Neuronal stem cell (in vitro differentiated cells): ENCODE measurements at regions not wholly inside any gene's neighbourhood (a gene's known extent, or its start where the extent isn't known, plus 50 kb on each side); places are given as distances from the start of the nearest gene placed in this dataset.

Experiments
- DNase-seq: peaks from one replicate; pipeline ENCODE4 v3.0.0-alpha.2; 2013; ENCODE audit warnings: low spot score
- H2AFZ ChIP-seq: one replicate; pipeline ENCODE4 v1.6.1; 2013; ENCODE audit warnings: mild to moderate bottlenecking, low read length, inconsistent platforms
- H2AK5ac ChIP-seq: 2 replicates; pipeline ENCODE4 v1.6.1; 2013; ENCODE audit warnings: low read depth, mild to moderate bottlenecking, inconsistent platforms, low read length, moderate library complexity, mixed read lengths
- H2BK120ac ChIP-seq: 2 replicates; pipeline ENCODE4 v1.6.1; 2013; ENCODE audit warnings: low read depth, mild to moderate bottlenecking, inconsistent platforms, low read length, moderate library complexity, mixed read lengths
- H2BK12ac ChIP-seq: one replicate; pipeline ENCODE4 v1.6.1; 2013; ENCODE audit warnings: low read length, inconsistent platforms
- H2BK15ac ChIP-seq: 2 replicates; pipeline ENCODE4 v1.6.1; 2013; ENCODE audit warnings: mild to moderate bottlenecking, low read length, inconsistent platforms, mixed read lengths
- H2BK5ac ChIP-seq: one replicate; pipeline ENCODE4 v1.6.1; 2013; ENCODE audit warnings: inconsistent platforms, mild to moderate bottlenecking, low read length, moderate library complexity
- H3K14ac ChIP-seq: one replicate; pipeline ENCODE4 v1.6.1; 2013; ENCODE audit warnings: low read length, inconsistent platforms
- H3K18ac ChIP-seq: 2 replicates; pipeline ENCODE4 v1.6.1; 2013; ENCODE audit warnings: low read length, inconsistent platforms
- H3K23ac ChIP-seq: 2 replicates; pipeline ENCODE4 v1.6.1; 2013; ENCODE audit warnings: low read depth, mild to moderate bottlenecking, mixed read lengths, low read length, inconsistent platforms; ENCODE audit not compliant: poor library complexity
- H3K27ac ChIP-seq: replicated peaks from 3 replicates; pipeline ENCODE4 v1.5.1; 2013; ENCODE audit warnings: low read length, inconsistent platforms
- H3K27me3 ChIP-seq, 3 experiments: 2 replicates each; pipeline ENCODE4 v1.6.1; 2013; ENCODE audit warnings: low read length in 3 of 3, mild to moderate bottlenecking in 2 of 3, inconsistent platforms in 1 of 3, low read depth in 1 of 3, mixed read lengths in 1 of 3, moderate library complexity in 1 of 3; ENCODE audit not compliant: control insufficient read depth in 3 of 3, insufficient read depth in 3 of 3
- H3K36me3 ChIP-seq, 2 donors: replicated peaks in 1 of 2; 2 replicates each; pipeline ENCODE4 v1.6.1; 2013; ENCODE audit warnings: low read length in 2 of 2; ENCODE audit not compliant: control insufficient read depth in 2 of 2, insufficient read depth in 2 of 2
- H3K4ac ChIP-seq: 2 replicates; pipeline ENCODE4 v1.6.1; 2013; ENCODE audit warnings: inconsistent platforms, mild to moderate bottlenecking, low read length, moderate library complexity
- H3K4me1 ChIP-seq, 2 donors: 1 replicate in 1 of 2; 2 replicates in 1 of 2; pipeline ENCODE4 v1.6.1; 2013; ENCODE audit warnings: low read length in 2 of 2, low read depth in 1 of 2; ENCODE audit not compliant: control insufficient read depth in 2 of 2, insufficient read depth in 1 of 2
- H3K4me2 ChIP-seq: one replicate; pipeline ENCODE4 v1.6.1; 2013; ENCODE audit warnings: mild to moderate bottlenecking, low read length, inconsistent platforms; ENCODE audit not compliant: insufficient read depth, poor library complexity, severe bottlenecking
- H3K4me3 ChIP-seq, 2 donors: 2 replicates each; pipeline ENCODE4 v1.5.1; 2013; ENCODE audit warnings: low read length in 2 of 2, mild to moderate bottlenecking in 2 of 2, inconsistent platforms in 1 of 2, moderate library complexity in 1 of 2
- H3K79me1 ChIP-seq: one replicate; pipeline ENCODE4 v1.6.1; 2013; ENCODE audit warnings: low read depth, mild to moderate bottlenecking, inconsistent platforms, low read length, moderate library complexity
- H3K9ac ChIP-seq: one replicate; pipeline ENCODE4 v1.6.1; 2013; ENCODE audit warnings: mild to moderate bottlenecking, low read depth, low read length, inconsistent platforms; ENCODE audit not compliant: poor library complexity
- H3K9me3 ChIP-seq, 2 donors: replicated peaks in 1 of 2; 2 replicates each; pipeline versions ENCODE3 to v1.6.1; 2013; ENCODE audit warnings: low read length in 2 of 2, mild to moderate bottlenecking in 2 of 2, inconsistent platforms in 1 of 2, low read depth in 1 of 2, mixed read lengths in 1 of 2, moderate library complexity in 1 of 2; ENCODE audit not compliant: control insufficient read depth in 2 of 2, insufficient read depth in 1 of 2
- H4K8ac ChIP-seq: one replicate; pipeline ENCODE4 v1.6.1; 2013; ENCODE audit warnings: low read depth, mild to moderate bottlenecking, inconsistent platforms, low read length, moderate library complexity
- H4K91ac ChIP-seq: one replicate; pipeline ENCODE4 v1.6.1; 2013; ENCODE audit warnings: low read length, low read depth, mild to moderate bottlenecking, inconsistent platforms; ENCODE audit not compliant: poor library complexity
- WGBS, 2 donors: extraction: QIAGEN DNeasy Blood & Tissue Kit; methylation state at CpG; one replicate each; pipeline ENCODE4 v1.1.7; 2013; ENCODE audit warnings: missing lambda C conversion rate in 2 of 2, mixed read lengths in 1 of 2; ENCODE audit not compliant: insufficient read length in 2 of 2, insufficient replicate concordance in 1 of 2; ENCODE audit errors: extremely low coverage in 2 of 2; 5-methylcytosine and 5-hydroxymethylcytosine counted together

- no peak overlapping the region for H2BK5ac ChIP-seq
- H3K4me2 ChIP-seq = no peak overlapping the region
- no peak for DNase-seq
- no peak overlapping the region for H2BK12ac ChIP-seq
- no peak overlapping the region for H3K27ac ChIP-seq
- H3K4me1 ChIP-seq = no peaks in the 10 kb centered on the region
- H4K8ac ChIP-seq = no peak overlapping the region
- no peaks in the 10 kb centered on the region for H3K79me1 ChIP-seq
- H3K9me3 ChIP-seq = peaks cover 0 to 2% of the 10 kb centered on the region in 2 donors
- no peak overlapping the region for H3K4ac ChIP-seq
- H3K27me3 ChIP-seq = no peaks in the 10 kb centered on the region
- H2AFZ ChIP-seq = no peak overlapping the region
- no peak overlapping the region for H3K9ac ChIP-seq
- no peak overlapping the region for H3K14ac ChIP-seq
- no peak overlapping the region for H3K4me3 ChIP-seq
- no peak overlapping the region for H2BK120ac ChIP-seq
- no peak overlapping the region for H3K23ac ChIP-seq
- no CpG with 5 or more reads among the region's 3 CpGs for WGBS, 2 donors
- no peak overlapping the region for H4K91ac ChIP-seq
- no peaks in the 10 kb centered on the region for H3K36me3 ChIP-seq
- no peak overlapping the region for H3K18ac ChIP-seq
- H2BK15ac ChIP-seq = no peak overlapping the region
- no peak overlapping the region for H2AK5ac ChIP-seq
Observed at GRCh38 chr20:55701467-55701866, 303.9 kb downstream of the CBLN4 start.

GRCh38 chr20:55696520-55696919, 308.8 kb downstream of the CBLN4 start:
- Histone ChIP-seq H3K4ac (no peak overlapping the region), H3K79me1 (no peaks in the 10 kb centered on the region), H3K27me3 (no peaks in the 10 kb centered on the region), H3K9me3 (no peaks in the 10 kb centered on the region), H3K18ac (no peak overlapping the region), H3K14ac (no peak overlapping the region), H3K27ac (no peak overlapping the region), H2BK120ac (no peak overlapping the region), H3K4me3 (no peak overlapping the region), H3K4me2 (no peak overlapping the region), H3K23ac (no peak overlapping the region), H2AFZ (no peak overlapping the region), H2AK5ac (no peak overlapping the region), H2BK15ac (no peak overlapping the region), H2BK5ac (no peak overlapping the region), H4K91ac (no peak overlapping the region), H3K4me1 (no peaks in the 10 kb centered on the region), H2BK12ac (no peak overlapping the region), H4K8ac (no peak overlapping the region), H3K36me3 (no peaks in the 10 kb centered on the region), H3K9ac (no peak overlapping the region)
- no CpG with 5 or more reads among the region's 1 CpG for WGBS, 2 donors
- DNase-seq = no peak

- no peaks in the 10 kb centered on the region for H3K36me3 ChIP-seq
- no peak overlapping the region for H3K4me2 ChIP-seq
- no peak overlapping the region for H3K9ac ChIP-seq
- H2AFZ ChIP-seq = no peak overlapping the region
- no peaks in the 10 kb centered on the region for H3K27me3 ChIP-seq
- H3K4ac ChIP-seq = no peak overlapping the region
- no peak overlapping the region for H4K91ac ChIP-seq
- no peak overlapping the region for H4K8ac ChIP-seq
- no peak for DNase-seq
- no peak overlapping the region for H3K23ac ChIP-seq
- no CpG with 5 or more reads among the region's 5 CpGs for WGBS, 2 donors
- H3K4me1 ChIP-seq = no peaks in the 10 kb centered on the region
- H3K4me3 ChIP-seq = no peak overlapping the region
- no peaks in the 10 kb centered on the region for H3K79me1 ChIP-seq
- no peaks in the 10 kb centered on the region for H3K9me3 ChIP-seq
- no peak overlapping the region for H2AK5ac ChIP-seq
- H2BK15ac ChIP-seq = no peak overlapping the region
- H2BK120ac ChIP-seq = no peak overlapping the region
- no peak overlapping the region for H3K18ac ChIP-seq
- H3K14ac ChIP-seq = no peak overlapping the region
- no peak overlapping the region for H2BK5ac ChIP-seq
- H2BK12ac ChIP-seq = no peak overlapping the region
- H3K27ac ChIP-seq = no peak overlapping the region
Observed at GRCh38 chr20:55693641-55694040, 311.7 kb downstream of the CBLN4 start.

- no peak for DNase-seq
- Histone ChIP-seq H3K4me3 (no peak overlapping the region), H4K91ac (no peak overlapping the region), H2BK120ac (no peak overlapping the region), H2AFZ (no peak overlapping the region), H3K18ac (no peak overlapping the region), H3K4me1 (no peaks in the 10 kb centered on the region), H2BK15ac (no peak overlapping the region), H4K8ac (no peak overlapping the region), H3K9me3 (no peaks in the 10 kb centered on the region), H2AK5ac (no peak overlapping the region), H3K4me2 (no peak overlapping the region), H3K4ac (no peak overlapping the region), H3K27me3 (no peaks in the 10 kb centered on the region), H2BK5ac (no peak overlapping the region), H3K9ac (no peak overlapping the region), H3K79me1 (no peaks in the 10 kb centered on the region), H3K14ac (no peak overlapping the region), H3K36me3 (no peaks in the 10 kb centered on the region), H2BK12ac (no peak overlapping the region), H3K27ac (no peak overlapping the region), H3K23ac (no peak overlapping the region)
- WGBS, 2 donors = no CpG with 5 or more reads among the region's 8 CpGs
Observed at GRCh38 chr20:55685841-55686240, 319.5 kb downstream of the CBLN4 start.
